HG02938 (cell line): ENCODE measurements at regions not wholly inside any gene's neighbourhood (a gene's known extent, or its start where the extent isn't known, plus 50 kb on each side); places are given as distances from the start of the nearest gene placed in this dataset.
"Not testable (repeated sequence)": the region's sequence is repeated elsewhere in the genome, so short reads cannot be mapped to it uniquely, and the experiment has no call there.

Experiments used
- ATAC-seq: cut with Tn5 transposase; IDR thresholded peaks from one replicate; pipeline ENCODE4 v1.9.1; 2021; ENCODE audit warnings: mild to moderate bottlenecking, moderate library complexity; ENCODE audit not compliant: unreplicated experiment

DNA sequence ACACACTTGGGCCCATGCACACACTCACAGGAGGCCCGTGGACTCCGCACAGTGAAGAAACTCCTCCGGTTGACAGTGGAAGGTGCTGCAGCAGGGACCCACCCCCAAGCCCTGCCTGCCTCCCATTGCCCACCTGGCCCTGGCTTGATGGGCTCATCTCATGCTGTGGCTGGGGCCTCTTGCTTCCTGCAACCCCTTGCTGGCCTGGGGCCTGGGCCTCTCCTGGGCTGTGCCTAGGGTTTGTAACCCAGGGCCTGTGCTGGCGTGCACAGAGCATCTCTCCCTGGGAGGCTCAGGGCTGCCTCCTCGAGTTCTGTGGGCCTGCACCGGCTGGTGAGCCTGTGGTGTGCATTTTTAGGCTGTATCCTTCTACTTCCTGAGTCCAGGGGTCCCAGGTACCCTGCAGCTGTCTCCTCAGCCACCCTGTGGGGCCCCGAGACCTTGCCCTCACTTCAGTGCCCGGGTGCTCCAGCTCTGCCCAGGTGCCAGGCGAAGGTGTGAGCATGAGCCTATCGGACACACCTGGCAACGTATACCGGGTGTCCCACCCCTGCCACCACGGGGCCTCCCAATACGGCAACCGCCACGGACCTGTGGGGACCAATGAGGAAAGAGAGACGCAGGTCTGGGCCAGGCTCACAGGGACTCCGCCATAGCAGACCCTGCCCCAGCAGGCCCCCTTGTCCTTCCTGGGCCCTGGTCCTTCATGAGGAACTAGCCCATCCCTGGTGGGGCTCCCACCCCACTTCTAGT lies 158.3 kb upstream of the POTEB2 start:
- ATAC-seq: not testable (repeated sequence)

DNA sequence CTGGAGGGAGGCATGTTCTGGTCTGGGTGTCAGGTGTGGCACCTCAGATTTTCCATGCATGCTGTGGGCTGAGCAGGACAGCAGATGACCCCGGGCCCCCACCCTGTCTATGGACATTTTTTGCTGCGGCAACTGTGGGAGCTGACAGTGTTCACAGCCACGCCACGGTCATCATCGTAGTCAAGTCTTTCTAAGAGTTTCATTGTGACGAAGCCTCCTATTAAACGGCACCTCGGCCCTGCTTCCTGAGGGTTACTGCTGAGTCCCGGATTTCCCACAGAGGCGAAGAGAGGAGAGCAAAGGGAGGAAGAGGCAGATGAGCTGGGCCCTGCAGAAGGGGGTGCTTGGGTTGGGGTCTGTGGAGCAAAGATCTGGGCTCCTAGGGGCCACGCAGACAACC lies 152.1 kb upstream of the POTEB2 start:
- ATAC-seq: not testable (repeated sequence)

DNA sequence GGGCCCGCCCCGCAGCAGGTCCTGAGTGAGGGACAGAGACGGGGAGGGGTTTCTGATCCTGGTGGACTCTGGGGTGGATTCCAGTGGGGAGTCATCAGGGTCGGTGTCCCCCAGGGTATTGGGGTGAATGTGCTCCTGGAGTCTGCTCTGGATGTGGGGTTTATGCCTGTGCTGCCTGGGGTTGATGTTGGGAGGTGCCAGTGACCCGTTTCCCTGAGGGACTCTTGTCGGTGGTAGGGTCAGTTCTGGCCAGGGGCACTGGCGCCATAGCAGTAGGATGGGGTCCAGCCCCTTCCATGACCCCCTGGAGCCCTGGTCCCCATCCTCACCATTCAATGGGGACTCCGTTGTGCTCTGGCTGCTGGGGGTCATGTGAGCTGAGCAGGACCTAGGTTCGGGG lies 151.2 kb upstream of the POTEB2 start:
- ATAC-seq: not testable (repeated sequence)

DNA sequence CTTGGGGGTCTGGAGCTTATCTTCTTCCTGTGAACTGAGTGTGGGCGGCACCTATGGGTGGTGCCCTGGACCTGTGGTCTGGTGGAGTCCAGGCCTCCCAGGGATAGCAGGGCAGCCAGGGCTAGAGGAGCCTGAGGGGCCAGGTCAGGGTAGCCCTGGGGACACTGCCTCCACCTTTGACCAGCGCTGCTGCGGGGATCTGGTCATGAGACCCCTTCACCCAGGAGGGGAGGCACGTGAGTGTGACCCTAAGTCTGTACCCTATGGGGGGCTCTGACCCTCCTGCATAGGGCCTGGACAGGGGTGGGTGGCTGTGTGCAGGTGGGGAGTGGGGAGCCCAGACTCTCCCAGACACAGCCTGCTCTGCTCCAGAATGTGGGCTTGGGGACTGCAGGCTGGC lies 150.5 kb upstream of the POTEB2 start:
- ATAC-seq: not testable (repeated sequence)

DNA sequence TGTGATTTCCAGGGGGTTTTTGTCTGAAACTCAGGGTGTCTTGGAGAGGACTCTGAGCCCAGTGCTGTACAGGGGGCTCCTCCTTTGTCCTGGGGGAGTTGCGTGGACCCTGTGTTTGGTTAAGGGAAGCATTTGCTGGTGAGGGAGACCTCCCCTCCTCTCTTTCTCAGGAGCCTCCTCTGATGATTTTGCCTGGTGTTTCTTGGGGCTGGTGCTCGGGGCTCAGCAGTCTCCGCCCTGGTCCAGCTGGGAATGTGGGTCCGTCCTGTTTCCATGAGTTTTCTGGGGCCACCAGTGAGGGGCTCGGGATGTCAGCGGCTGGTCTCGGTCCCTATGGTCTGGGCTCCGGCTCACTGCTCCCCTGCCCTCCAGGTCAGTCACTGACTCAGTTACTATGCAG lies 149.1 kb upstream of the POTEB2 start:
- not testable (repeated sequence) for ATAC-seq

DNA sequence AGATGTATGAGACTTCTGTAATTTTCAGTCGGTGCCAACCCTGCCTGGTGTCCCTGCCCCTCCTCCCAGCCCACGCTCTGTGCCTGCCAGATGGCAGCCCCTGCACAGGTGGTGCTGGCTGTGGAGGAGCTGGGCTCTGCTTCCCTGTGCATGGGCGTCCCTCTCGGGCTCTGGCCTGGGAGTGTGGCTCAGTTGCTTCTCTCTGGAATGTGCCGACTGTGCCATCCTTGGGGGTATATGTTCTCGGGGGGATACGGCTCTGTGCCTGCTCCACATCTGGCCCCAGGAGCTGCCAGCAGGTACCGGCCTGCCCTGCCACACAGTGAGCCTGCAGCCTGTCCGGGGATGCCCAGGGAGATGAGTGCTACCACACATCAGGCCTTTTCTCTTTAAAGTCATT lies 147.2 kb upstream of the POTEB2 start:
- ATAC-seq: not testable (repeated sequence)

DNA sequence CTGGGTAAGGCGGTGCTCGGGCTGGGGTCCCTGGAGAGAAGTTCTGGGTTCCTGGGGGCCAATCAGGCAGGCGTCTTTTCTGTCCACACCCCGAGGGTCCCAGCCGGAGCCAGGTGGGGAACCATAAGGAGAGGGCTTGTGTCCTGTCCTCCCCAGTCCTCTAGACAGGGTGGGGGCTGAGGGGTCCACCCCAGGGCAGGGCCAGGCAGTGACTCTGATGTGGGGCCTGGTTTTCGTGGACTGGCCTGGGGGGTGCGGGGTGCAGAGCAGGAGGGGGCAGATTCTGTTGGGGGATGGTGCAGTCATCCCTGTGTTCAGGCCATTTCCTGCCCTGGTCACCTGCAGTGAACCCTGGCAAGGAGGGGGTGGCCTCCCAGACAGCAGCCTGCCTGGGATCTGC lies 143.5 kb upstream of the POTEB2 start:
- not testable (repeated sequence) for ATAC-seq

DNA sequence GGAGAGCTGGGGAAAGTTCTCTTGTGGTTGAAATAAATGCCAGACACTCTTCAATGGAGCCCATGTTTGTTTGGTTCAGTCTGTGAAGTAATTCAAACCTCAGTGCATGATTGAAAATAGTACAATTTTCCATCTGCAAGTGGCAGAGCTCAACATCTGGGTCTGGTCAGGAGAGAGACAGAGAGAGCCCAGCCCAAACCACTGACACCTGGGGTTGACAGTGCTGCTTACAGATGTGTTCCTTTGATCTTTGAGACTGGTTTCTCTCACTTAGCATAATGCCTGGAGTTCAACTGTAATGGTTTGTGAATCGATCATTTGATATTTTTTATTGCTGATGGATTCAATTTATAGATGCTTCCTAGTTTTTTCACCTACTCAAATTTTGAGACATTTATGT lies 137.3 kb upstream of the POTEB2 start:
- not testable (repeated sequence) for ATAC-seq

DNA sequence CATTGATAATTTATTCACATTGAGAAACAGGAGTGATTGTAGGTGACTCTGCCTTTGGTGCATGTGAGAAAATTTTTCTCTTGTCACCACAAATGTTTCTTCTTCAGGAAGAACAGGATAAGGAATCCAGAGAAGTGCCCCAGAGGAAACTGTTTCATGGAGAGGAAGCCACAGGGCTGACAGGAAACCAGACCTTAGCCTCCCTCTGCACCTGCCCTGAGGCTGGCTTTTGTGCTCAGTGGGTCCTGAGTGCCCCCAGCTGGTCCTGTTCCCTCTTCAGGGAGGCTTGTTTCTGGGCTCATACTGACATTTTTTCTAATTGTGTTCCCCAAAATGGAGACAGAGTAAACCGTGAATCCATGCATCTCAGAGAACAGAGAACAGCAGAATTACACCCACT lies 135.8 kb upstream of the POTEB2 start:
- ATAC-seq: not testable (repeated sequence)

DNA sequence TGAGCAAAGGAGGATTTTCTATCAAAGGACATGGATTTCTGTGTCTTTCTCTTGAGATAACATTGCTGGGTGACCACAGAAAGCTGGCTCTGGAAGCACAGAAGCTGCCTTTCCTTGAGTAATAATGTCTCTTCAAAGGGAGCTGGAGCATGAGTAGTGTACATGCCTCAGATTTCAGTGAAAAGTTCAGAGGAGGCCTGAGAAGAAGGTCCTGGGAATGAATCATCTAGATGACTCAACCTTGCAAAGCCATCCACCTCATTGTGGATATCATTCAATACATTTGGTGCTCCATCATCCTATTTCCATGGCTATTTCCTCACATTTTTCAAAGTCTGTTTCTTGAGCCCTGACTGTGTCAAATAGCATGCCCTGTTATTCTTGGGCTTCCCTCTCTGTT lies 125.6 kb upstream of the POTEB2 start:
- not testable (repeated sequence) for ATAC-seq

DNA sequence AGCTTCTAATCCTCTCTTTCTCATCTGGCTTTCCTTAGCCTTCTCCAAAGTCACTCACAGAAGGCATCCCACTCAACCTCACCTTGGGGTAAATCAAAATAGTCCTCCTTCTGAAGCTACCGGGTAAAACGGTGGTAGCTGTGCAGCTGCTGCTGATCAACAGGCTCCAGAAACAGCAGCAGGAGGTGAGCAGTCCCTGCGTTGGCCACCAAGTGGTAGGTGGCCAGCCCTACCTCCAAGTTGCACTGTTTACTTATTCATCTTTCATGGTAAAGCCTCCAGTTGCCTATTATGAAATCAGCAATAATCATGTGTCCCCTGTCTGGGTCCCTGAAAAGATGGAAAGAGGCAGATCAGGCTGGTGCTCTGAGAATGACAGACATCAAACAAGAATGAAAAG lies 125.1 kb upstream of the POTEB2 start:
- not testable (repeated sequence) for ATAC-seq

DNA sequence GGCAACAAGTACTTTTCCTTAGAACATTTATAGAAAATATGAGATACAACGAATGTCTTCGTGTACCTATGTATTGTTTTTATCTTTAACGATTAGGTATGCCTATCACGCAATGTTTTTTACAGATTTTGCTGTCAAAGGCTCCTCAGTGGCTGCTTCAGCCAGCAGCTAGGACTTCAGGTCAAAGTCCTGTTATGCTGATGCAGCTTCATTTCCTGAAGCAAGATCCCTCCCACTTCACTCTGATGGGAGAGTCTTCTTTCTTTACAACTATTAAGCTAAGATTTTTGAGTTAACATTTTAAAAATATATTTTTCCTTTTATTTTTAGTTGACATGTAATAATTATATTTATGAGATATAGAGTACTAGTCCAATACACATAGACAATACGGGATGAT lies 120.7 kb upstream of the POTEB2 start:
- not testable (repeated sequence) for ATAC-seq

DNA sequence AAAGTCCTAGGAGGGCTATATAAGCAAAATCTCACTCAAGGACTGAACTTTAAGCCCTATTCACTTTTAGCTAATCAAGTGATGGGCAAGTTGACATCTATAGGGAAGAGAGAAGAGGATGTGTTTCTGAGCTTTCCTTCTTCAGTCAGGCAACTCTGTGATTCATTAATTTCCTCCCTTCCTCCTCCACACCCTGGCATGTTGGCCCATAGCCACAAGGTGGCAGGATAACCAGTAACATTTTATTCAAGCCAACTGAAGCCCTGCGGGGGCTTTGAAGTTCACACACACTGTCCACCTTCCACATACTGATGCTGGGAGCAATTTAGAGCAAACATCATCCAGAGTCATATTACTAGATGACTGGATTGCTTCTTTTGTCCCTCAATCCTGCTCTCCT lies 111.9 kb upstream of the POTEB2 start:
- ATAC-seq: peak; percentile 85

DNA sequence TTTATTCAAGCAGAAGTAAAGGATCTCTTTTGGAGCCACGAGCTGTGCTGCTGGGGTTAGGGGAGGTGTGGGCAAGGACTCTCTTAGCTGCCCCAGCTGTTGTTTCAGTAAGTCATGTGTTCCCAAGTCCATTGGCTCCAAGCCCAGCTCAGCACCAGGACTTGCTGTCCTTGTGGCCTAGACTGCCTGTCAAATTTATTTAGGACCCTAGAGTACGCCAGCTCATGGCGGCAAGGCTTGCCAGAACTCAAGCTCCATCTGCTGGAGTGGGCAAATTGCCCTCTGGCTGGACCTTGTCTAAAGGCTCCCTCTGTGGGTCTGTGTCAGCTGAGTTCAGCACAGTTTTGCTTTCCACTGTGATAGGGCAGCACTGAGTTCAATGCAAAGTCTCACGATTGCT lies 106.6 kb upstream of the POTEB2 start:
- not testable (repeated sequence) for ATAC-seq

DNA sequence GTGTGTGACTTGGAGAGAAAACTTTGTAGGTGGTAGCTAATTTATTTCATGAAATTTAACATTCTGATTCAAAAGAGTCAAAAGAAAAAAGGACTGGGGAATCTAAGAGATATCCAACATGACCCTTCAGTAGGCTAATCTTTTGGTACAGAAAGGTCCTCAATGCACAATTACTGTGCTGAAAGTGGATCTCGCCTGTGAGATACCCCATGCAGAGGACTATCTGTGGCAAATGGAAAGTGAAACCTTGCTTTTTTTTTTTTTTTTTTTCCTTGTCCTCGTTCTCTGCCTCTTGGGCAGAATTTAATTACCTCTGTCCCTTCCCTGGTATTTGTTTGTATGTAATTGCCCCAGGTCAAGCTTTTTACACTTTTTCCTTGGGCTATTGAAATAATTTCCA lies 93.2 kb upstream of the POTEB2 start:
- not testable (repeated sequence) for ATAC-seq

DNA sequence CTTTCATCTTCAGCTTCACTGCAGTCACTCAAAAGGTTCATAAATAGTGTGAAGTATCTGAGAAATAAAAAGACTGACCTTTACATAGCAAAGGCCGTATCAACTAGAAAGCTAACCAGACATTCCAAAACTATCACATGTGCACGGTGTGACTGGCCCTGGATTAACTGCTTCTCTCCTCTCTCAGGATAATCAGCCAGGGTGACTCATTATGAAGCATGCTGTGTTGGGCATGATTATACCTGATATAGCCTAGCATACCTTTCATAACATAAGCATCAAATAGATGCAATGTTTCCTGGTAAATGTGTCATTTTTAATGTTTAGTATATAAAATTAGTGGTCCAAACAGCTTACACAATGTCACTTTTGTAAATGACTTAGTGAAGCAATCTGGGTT lies 63.2 kb upstream of the POTEB2 start:
- not testable (repeated sequence) for ATAC-seq
